SHP77 treated with DMSO at 0.1 percent for 48 hours (cell line): ENCODE measurements at regions not wholly inside any gene's neighbourhood (a gene's known extent, or its start where the extent isn't known, plus 50 kb on each side); places are given as distances from the start of the nearest gene placed in this dataset.
"Not testable (repeated sequence)": the region's sequence is repeated elsewhere in the genome, so short reads cannot be mapped to it uniquely, and the experiment has no call there.

ENCODE experiments used
- DNase-seq: peaks from one replicate; lab custom pipeline; 2025; lab: John Stamatoyannopoulos, UW

GRCh38 chr21:9745457-9746108 is 775.8 kb upstream of the TPTE start:
- not testable (repeated sequence) for DNase-seq

- not testable (repeated sequence) for DNase-seq
These were observed 775.1 kb upstream of the TPTE start for GRCh38 chr21:9746311-9746710.

GRCh38 chr21:9746831-9747606 is 774.4 kb upstream of the TPTE start:
- DNase-seq, result not testable (repeated sequence)

GRCh38 chr21:9747870-9748269 is 773.5 kb upstream of the TPTE start:
- DNase-seq, result not testable (repeated sequence)

- not testable (repeated sequence) for DNase-seq
These were observed 772.9 kb upstream of the TPTE start for GRCh38 chr21:9748451-9748850.

GRCh38 chr21:9749741-9750230 is 771.6 kb upstream of the TPTE start:
- not testable (repeated sequence) for DNase-seq

- no peak for DNase-seq
These were observed 770.9 kb upstream of the TPTE start for GRCh38 chr21:9750341-9751086.

GRCh38 chr21:9751087-9751585 is 770.2 kb upstream of the TPTE start:
- not testable (repeated sequence) for DNase-seq

DNA sequence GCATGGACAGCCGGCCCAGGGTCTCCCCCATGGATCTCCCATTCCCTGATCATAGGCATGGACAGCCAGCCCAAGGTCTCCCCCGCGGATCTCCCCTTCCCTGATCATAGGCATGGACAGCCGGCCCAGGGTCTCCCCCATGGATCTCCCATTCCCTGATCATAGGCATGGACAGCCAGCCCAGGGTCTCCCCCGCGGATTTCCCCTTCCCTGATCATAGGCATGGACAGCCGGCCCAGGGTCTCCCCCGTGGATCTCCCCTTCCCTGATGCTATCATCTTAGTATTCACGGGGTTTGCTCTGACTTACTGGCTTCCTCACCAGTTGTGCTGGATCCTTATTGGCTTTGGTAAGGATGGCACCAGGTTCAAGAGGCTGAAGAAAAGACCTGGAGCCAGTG is 769.4 kb upstream of the TPTE start:
- not testable (repeated sequence) for DNase-seq

DNA sequence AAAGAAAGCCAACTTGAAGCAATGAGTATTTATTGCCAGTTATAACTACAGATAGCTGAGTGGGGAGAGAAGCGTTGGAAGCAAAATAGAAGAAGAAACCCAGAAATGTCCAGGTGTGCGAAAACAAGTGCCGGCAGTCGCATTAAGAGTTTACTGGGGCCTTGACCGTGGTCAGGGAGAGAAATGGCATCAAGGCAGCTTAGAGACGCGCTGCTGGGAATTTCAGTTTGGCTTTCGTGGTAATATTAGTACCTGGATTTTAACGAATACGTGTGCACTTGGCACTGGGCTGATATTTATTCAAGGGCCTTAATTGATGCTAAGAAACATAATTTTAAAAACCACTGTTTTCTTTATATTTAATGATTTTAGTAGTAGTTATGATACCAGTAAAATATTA is 767.9 kb upstream of the TPTE start:
- DNase-seq, result not testable (repeated sequence)

DNA sequence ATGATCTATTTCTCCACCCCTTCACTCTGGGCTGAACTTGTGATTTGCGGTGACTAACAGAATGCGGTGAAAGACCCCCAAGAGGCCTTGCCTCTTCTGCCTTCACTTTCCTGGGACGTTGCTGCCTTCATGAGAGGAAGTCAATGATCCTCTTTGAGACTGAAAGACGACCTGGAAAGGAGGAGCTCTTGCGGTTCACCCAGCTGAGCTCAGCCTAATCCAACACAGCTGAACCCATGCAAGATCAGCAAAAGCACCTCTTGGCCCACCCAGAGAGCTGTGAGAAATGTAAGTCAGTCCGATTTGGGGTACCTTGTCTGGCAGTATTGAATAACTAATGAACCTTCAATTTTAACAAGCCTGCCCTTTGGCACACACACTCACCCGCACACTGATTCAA is 767.4 kb upstream of the TPTE start:
- DNase-seq, result no peak

DNA sequence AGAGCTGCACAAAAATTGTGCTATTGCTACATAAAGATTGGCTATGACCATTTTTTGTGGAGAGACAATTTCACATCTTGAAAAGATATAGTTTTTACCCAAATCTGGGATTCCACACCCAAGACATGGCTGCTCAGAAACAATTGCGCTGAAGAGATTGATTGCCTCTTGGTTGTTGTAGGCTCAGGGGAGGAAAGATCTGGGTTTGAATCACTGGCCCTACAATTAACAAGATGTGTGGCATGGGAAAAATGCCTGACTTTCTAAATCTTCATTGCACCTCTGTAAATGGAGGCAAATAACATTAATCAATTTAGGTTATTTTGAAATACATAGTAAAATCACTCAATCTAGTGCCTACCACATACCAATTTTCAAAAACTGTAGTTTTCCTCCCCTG is 766.9 kb upstream of the TPTE start:
- DNase-seq, result not testable (repeated sequence)

GRCh38 chr21:9755611-9756010 is 765.8 kb upstream of the TPTE start:
- DNase-seq, result no peak

- DNase-seq, result no peak
These were observed 764.7 kb upstream of the TPTE start for GRCh38 chr21:9756677-9757076.

GRCh38 chr21:9757118-9757517 is 764.3 kb upstream of the TPTE start:
- DNase-seq, result not testable (repeated sequence)

DNA sequence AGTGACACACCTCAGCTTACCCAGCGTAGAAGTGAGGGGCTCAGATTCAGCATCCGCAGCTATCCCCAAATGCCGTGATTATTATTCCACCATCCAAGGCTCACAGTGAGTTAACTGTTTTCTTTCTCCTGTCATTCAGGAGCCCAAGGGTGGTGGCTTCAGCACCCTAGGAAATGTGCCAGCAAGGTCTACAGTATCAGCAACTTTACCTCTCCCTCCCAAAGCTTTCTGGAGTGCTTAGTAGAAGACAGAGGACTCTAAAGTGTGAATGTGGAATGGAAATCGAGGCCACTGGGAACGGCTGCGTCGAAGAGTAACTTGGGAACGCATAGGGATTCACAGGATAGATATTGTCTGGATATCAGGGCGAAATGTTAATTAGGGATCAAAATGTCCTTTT is 763.8 kb upstream of the TPTE start:
- not testable (repeated sequence) for DNase-seq

DNA sequence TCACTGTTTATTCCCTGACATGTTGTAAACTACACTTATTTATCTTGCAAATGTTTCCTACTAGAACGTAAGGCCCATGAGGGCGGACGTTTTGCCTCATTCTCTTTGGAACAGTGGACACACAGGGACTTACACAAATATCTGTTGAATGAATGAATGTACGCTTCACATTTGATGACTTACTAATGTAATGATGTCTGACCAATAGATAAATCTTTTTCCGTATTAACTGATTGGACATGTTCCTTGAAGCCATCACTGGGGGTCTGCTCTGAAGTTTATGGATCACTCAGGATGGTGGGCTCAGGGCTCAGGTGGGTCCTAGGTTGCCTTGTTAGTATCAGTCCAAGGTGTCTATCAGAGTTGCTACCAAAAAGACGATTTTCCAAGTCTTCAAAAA is 763.2 kb upstream of the TPTE start:
- no peak for DNase-seq

GRCh38 chr21:9758888-9759287 is 762.5 kb upstream of the TPTE start:
- DNase-seq, result no peak

- no peak for DNase-seq
These were observed 761.4 kb upstream of the TPTE start for GRCh38 chr21:9759972-9760371.

- no peak for DNase-seq
These were observed 760.8 kb upstream of the TPTE start for GRCh38 chr21:9760398-9761074.

DNA sequence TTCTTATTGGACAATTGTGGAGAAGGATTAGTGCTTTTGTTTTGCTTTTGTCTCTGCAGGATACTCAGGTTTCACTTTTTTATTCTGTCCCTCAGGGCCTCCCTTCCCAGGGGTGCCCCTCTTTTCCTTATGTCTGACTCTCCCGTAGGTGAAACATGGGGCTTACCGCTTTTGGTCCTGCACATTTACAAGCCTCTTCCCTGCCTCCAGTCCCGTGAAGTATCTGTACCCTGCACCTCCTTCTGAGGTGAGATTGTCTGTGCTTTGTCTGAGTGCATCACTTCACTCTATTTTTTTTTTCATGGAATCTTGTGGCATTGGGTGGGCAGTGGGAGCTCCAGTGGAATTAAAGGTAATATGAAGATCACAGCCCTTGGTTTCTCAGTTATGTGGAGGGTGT is 758.1 kb upstream of the TPTE start:
- no peak for DNase-seq

GRCh38 chr21:9763807-9764206 is 757.6 kb upstream of the TPTE start:
- no peak for DNase-seq
